ENCODE measurements at regions not wholly inside any gene's neighbourhood (a gene's known extent, or its start where the extent isn't known, plus 50 kb on each side); places are given as distances from the start of the nearest gene placed in this dataset.

DNA sequence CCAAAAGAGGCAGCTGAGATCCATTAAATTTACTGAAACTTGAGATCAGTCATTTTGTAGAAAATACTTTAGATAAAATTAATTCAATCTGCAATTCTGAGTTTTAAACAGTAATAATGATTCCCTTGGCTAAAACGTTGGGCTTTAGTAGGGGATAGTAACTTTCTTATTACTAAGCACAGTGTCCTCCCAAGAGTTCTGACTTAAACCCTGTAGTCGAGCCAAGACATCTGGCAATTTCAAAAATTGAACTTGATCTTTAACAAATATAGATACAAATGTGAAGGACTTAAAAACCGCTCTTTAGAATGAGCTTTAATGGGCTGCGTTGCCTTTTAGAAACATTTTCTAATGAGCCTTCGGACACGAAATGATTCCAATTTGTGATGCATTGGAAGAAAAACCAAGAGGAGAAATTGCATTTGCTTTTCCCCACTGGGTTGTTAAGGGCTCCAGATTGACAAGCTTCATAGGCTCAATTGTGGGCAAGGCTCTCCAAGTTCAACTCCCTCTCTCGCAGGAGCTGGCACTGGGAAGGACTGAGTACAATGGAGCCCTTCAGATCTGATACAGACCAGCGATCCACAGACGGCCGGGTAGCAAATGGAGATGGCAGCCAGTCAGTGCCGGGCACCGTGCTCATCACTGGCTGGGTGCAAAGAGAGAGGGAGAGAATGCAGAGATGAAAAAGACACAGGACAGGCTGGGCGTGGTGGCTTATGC lies 921.3 kb upstream of the AUTS2 start:
- Histone ChIP-seq H3K4me3 (no peak overlapping the region), H3K9me3 (no peaks in the 10 kb centered on the region), H3K36me3 (no peaks in the 10 kb centered on the region), H3K4me1 (no peaks in the 10 kb centered on the region), H3K27ac (no peak overlapping the region), H3K27me3 (no peaks in the 10 kb centered on the region)
- TF ChIP-seq, protein P1, sequence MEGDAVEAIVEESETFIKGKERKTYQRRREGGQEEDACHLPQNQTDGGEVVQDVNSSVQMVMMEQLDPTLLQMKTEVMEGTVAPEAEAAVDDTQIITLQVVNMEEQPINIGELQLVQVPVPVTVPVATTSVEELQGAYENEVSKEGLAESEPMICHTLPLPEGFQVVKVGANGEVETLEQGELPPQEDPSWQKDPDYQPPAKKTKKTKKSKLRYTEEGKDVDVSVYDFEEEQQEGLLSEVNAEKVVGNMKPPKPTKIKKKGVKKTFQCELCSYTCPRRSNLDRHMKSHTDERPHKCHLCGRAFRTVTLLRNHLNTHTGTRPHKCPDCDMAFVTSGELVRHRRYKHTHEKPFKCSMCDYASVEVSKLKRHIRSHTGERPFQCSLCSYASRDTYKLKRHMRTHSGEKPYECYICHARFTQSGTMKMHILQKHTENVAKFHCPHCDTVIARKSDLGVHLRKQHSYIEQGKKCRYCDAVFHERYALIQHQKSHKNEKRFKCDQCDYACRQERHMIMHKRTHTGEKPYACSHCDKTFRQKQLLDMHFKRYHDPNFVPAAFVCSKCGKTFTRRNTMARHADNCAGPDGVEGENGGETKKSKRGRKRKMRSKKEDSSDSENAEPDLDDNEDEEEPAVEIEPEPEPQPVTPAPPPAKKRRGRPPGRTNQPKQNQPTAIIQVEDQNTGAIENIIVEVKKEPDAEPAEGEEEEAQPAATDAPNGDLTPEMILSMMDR (IDR thresholded peaks at IDR 0.05), result no peak
- ATAC-seq (no peak), DNase-seq (no peak), FAIRE-seq (no peak)
- 68 to 80% methylated on average over 13 of the region's 13 CpGs for WGBS, 2 donors
- intact Hi-C loops (cut with DNase I), result loop anchor here in 1 of 3 donors (10.0 kb wide), 1 partner anchor 58 kb away; no protein-coding TSS in a partner anchor

DNA sequence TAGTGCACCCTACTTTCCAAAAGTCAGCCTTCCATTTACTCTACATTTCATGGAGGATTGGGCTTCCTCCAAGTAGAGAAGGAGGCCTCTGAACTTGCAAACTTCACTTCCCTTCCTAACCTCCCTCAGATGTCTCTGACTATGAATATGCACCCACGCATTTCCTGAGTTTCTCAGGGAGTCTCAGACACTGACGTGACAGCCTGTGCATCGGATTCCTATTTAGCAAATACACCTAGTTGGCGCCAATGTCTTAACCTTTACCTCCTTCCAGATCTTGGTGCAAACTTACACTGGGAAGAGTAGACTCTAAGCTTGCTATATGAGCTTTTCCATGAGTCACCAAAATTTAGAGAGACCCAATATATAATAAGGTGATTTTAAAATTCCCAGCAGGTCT lies 920.1 kb upstream of the AUTS2 start:
- no peak for DNase-seq
- FAIRE-seq, result no peak
- Histone ChIP-seq H3K9me3 (no peaks in the 10 kb centered on the region), H3K27ac (no peak overlapping the region), H3K36me3 (no peaks in the 10 kb centered on the region), H3K27me3 (no peaks in the 10 kb centered on the region), H3K4me3 (no peak overlapping the region), H3K4me1 (no peaks in the 10 kb centered on the region)
- TF ChIP-seq, protein P1 (IDR thresholded peaks at IDR 0.05), result no peak
- ATAC-seq, result no peak
- intact Hi-C loops (cut with DNase I), result loop anchor here in 1 of 3 donors (10.0 kb wide), 1 partner anchor 57 kb away; no protein-coding TSS in a partner anchor
- 78 to 87% methylated on average over 4 of the region's 4 CpGs for WGBS, 2 donors

DNA sequence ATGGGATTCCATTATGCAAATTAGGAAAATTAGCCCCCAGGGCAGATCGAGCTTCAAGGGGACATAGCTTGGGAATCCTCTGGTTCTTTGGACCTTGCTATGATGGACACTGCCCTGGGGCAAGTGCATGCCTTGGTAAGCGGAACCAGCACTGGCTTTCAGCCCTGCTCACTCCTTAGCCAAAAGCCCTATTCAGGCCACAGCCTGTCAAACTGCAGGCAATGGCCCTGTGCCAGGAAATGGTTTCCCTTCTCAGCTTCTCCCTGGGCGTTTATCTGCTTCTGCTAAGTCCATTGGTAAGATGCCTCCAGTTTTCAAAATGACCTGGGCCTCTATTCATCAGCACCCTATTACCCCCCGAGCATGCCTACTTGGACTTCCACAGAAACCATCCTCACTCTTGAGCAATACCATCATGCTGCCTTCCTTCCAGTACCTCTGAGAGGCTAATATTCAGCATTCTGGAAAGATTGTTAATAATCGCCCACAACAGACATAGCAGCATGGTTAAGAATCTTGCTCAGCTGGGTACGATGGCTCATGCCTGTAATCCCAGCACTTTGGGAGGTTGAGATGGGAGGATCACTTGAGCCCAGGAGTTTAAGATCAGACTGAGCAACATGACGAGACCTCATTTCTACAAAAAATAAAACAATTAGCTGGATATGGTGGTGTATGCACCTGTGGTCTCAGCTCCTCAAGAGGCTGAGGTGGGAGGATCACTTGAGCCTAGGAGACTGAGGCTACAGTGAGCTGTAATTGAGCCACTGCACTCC lies 918.6 kb upstream of the AUTS2 start:
- DNase-seq (no peak), ATAC-seq (no peak), FAIRE-seq (no peak)
- no peak overlapping the region for H3K4me3 ChIP-seq
- no peak overlapping the region for H3K27ac ChIP-seq
- no peaks in the 10 kb centered on the region for H3K27me3 ChIP-seq
- intact Hi-C loops (cut with DNase I), result loop anchor here in 1 of 3 donors (10.0 kb wide), 1 partner anchor 55 kb away; no protein-coding TSS in a partner anchor
- no peaks in the 10 kb centered on the region for H3K4me1 ChIP-seq
- H3K9me3 ChIP-seq, result no peaks in the 10 kb centered on the region
- WGBS, 2 donors, result 65 to 74% methylated on average over 7 of the region's 7 CpGs
- TF ChIP-seq, protein P1 (IDR thresholded peaks at IDR 0.05), result no peak
- H3K36me3 ChIP-seq, result no peaks in the 10 kb centered on the region

DNA sequence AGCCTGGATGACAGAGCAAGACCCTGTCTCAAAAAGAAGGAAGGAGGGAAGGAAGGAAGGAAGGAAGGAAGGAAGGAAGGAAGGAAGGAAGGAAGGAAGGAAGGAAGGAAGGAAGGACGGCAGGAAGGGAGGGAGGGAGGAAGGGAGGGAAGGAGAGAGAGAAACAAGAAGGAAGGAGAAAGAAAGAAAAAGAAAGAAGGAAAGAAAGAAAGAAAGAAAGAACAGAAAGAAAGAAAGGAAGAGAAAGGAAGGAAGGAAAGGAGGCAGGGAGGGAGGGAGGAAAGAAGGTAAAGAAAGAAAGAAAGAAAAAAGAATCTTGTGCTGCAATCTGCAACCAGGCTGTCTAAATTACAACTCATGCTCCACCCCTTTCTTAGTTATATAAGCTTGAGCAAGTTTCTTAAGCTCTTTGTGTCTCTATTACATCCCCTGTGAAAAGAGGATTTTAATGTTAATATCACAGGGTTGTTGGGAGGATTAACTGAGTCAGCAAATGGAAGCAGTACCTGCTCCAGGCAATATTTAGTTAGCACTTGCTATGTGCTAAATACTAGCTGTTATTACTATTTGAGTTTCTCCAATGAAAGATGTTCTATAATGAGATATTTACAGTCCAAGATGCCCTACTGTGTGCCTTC lies 917.9 kb upstream of the AUTS2 start:
- no peaks in the 10 kb centered on the region for H3K4me1 ChIP-seq
- intact Hi-C loops (cut with DNase I), result no loop called here
- TF ChIP-seq, protein P1 (IDR thresholded peaks at IDR 0.05), result no peak
- DNase-seq, result no peak
- H3K36me3 ChIP-seq, result no peaks in the 10 kb centered on the region
- no peak overlapping the region for H3K4me3 ChIP-seq
- H3K27ac ChIP-seq, result no peak overlapping the region
- H3K27me3 ChIP-seq, result no peaks in the 10 kb centered on the region
- ATAC-seq, result no peak
- whole genome bisulfite sequencing, 2 donors, result 58 to 73% methylated on average over 1 of the region's 1 CpG
- no peaks in the 10 kb centered on the region for H3K9me3 ChIP-seq
- FAIRE-seq, result no peak

Data from pancreas (tissue), 10 donors.